Astrocyte (in vitro differentiated cells and primary cell): ENCODE measurements at regions not wholly inside any gene's neighbourhood (a gene's known extent, or its start where the extent isn't known, plus 50 kb on each side); places are given as distances from the start of the nearest gene placed in this dataset.

Source experiments
- EZH2 ChIP-seq: IDR thresholded peaks from 2 replicates; pipeline ENCODE4 v1.6.1; 2012; ENCODE audit warnings: mild to moderate bottlenecking, low read length, inconsistent platforms; ENCODE audit not compliant: insufficient read depth
- TF ChIP-seq, protein P1 (sequence below): IDR thresholded peaks from 2 replicates; pipeline ENCODE4 v1.5.1; 2011; ENCODE audit warnings: low read depth, mild to moderate bottlenecking, inconsistent platforms, low read length, moderate library complexity; ENCODE audit not compliant: insufficient read depth

DNA sequence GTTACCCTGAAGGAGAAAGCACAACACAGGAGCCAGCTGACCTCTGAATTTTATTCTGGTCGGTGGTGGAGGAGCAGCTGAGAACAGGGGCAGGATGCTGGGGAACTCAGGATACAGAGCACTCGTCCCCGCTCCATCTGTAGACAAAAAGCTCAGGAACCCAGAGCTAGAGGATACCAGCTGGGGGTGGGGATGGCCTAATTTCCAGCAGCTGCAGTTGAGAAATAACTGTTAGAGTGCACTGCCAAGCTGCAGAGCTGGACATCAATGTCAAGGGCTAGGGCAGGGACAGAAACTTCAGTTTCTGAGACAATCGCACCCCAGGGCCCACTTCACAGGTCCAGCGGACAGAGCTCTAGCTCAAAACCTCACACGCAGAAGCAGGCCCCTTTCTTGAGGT is 122.1 kb upstream of the GUCY1A1 start:
- TF ChIP-seq, protein P1, sequence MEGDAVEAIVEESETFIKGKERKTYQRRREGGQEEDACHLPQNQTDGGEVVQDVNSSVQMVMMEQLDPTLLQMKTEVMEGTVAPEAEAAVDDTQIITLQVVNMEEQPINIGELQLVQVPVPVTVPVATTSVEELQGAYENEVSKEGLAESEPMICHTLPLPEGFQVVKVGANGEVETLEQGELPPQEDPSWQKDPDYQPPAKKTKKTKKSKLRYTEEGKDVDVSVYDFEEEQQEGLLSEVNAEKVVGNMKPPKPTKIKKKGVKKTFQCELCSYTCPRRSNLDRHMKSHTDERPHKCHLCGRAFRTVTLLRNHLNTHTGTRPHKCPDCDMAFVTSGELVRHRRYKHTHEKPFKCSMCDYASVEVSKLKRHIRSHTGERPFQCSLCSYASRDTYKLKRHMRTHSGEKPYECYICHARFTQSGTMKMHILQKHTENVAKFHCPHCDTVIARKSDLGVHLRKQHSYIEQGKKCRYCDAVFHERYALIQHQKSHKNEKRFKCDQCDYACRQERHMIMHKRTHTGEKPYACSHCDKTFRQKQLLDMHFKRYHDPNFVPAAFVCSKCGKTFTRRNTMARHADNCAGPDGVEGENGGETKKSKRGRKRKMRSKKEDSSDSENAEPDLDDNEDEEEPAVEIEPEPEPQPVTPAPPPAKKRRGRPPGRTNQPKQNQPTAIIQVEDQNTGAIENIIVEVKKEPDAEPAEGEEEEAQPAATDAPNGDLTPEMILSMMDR = no peak
- no peak for TF ChIP-seq EZH2
